ENCODE measurements at regions not wholly inside any gene's neighbourhood (a gene's known extent, or its start where the extent isn't known, plus 50 kb on each side); places are given as distances from the start of the nearest gene placed in this dataset.

- CTCF ChIA-PET, result interaction anchor here (1.4 to 2.9 kb wide), 8 partner anchors 8 to 1239 kb away, joined by 4 to 16 read pairs (median 6); no protein-coding TSS in a partner anchor
These were observed 300.2 kb downstream of the CLIC5 start for GRCh38 chr6:45715508-45715803.

GRCh38 chr6:45714741-45715507 is 300.7 kb downstream of the CLIC5 start:
- DNase-seq (ENCODE audit: low read depth), result no peak
- ChIA-PET POLR2A (interaction anchor here (0.6 kb wide), 4 partner anchors 17 to 764 kb away, joined by 3 to 12 read pairs (median 4); partner anchors contain the start of gene SUPT3H), CTCF (interaction anchor here (0.6 to 2.9 kb wide), 53 partner anchors 8 to 1239 kb away, joined by 3 to 16 read pairs (median 4); partner anchors contain the start of gene SUPT3H)
- Histone ChIP-seq H3K4me3 (ENCODE audit: low read depth, low read length) (no peak overlapping the region), H3K36me3 (ENCODE audit: control insufficient read depth, insufficient read depth, low read length) (no peaks in the 10 kb centered on the region), H3K27me3 (ENCODE audit: control insufficient read depth, insufficient read depth, low read length) (no peaks in the 10 kb centered on the region)
- TF ChIP-seq CTCF (IDR thresholded peaks at IDR 0.05; ENCODE audit: insufficient read depth, low read depth, low read length), result peak; percentile 86

More at GRCh38 chr6:45715508-45715803, 300.2 kb downstream of the CLIC5 start:
- no peak for DNase-seq (ENCODE audit: low read depth)
- Histone ChIP-seq H3K27me3 (ENCODE audit: control insufficient read depth, insufficient read depth, low read length) (no peaks in the 10 kb centered on the region), H3K4me3 (ENCODE audit: low read depth, low read length) (no peak overlapping the region), H3K36me3 (ENCODE audit: control insufficient read depth, insufficient read depth, low read length) (no peaks in the 10 kb centered on the region)
- TF ChIP-seq CTCF (IDR thresholded peaks at IDR 0.05; ENCODE audit: insufficient read depth, low read depth, low read length), result no peak
- POLR2A ChIA-PET, result no interaction called here

DNA sequence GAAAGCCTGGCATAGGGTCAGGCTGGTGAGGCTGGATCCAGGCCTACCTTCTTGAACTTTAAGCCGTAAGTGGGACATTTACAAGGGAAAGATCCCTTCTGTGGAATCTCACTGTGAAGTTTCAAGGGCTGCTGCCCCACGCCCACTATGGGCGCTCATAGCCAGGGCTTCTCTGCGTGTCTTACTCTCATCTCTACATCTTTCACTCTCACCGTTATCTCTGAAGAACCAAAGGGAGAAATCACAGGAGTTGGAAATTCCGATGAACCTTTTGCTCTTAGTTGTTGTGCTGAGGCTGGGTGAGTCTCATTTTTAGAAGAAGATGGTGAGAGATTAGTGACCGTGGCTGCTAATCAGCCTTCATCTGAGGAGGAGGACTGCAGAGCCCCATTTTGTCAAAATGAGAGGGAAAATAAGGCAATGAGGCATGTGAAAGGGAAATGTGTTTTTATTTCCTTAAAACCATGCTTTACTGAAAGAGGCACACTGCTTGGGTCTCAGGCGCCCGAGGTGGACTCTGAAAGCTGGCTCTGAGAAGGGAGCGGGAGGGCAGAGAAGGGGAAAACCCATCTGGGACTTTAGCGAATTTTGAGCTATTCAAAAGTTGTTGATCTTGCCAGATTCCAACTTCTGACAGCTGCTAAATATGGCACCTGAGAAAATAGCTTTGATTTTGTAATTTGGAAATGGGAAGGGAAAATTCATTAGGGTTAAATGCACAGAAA is 301.5 kb downstream of the CLIC5 start:
- H3K4me3 ChIP-seq (ENCODE audit: low read depth, low read length), result no peak overlapping the region
- TF ChIP-seq CTCF (IDR thresholded peaks at IDR 0.05; ENCODE audit: insufficient read depth, low read depth, low read length), result no peak
- no peaks in the 10 kb centered on the region for H3K36me3 ChIP-seq (ENCODE audit: control insufficient read depth, insufficient read depth, low read length)
- DNase-seq (ENCODE audit: low read depth), result no peak
- no peaks in the 10 kb centered on the region for H3K27me3 ChIP-seq (ENCODE audit: control insufficient read depth, insufficient read depth, low read length)
- CTCF ChIA-PET, result interaction anchor here (0.6 to 2.9 kb wide), 50 partner anchors 9 to 1238 kb away, joined by 3 to 16 read pairs (median 4); partner anchors contain the start of gene SUPT3H
- POLR2A ChIA-PET, result interaction anchor here (0.6 kb wide), 1 partner anchor 208 kb away, joined by 4 read pairs; no protein-coding TSS in a partner anchor
